H1 (cell line): ENCODE measurements at regions not wholly inside any gene's neighbourhood (a gene's known extent, or its start where the extent isn't known, plus 50 kb on each side); places are given as distances from the start of the nearest gene placed in this dataset.

Experiments used
- EGR1 ChIP-seq: IDR thresholded peaks from 2 replicates; pipeline ENCODE4 v1.6.1; 2011; ENCODE audit warnings: low read depth, low read length, borderline replicate concordance
- EP300 ChIP-seq, 2 experiments: IDR thresholded peaks; 1 replicate in 1 of 2; 2 replicates in 1 of 2; pipeline ENCODE4 v1.6.1; 2011 to 2012; ENCODE audit warnings: low read depth in 2 of 2, low read length in 2 of 2, mild to moderate bottlenecking in 2 of 2, borderline replicate concordance in 1 of 2, inconsistent platforms in 1 of 2, moderate library complexity in 1 of 2
- EZH2 ChIP-seq: fragments of 200-600 bp; sonication (generic); IDR thresholded peaks from 2 replicates; pipeline ENCODE4 v1.7.1; 2012; ENCODE audit warnings: low read depth, mild to moderate bottlenecking, moderate library complexity, low read length, inconsistent platforms; ENCODE audit not compliant: severe bottlenecking
- KDM1A ChIP-seq: fragments of 200-600, 300-600 bp; sonication (generic); IDR thresholded peaks from 2 replicates; pipeline ENCODE4 v1.7.1; 2016; ENCODE audit warnings: mild to moderate bottlenecking, low read length, borderline replicate concordance
- POLR2A ChIP-seq, 2 experiments: IDR thresholded peaks; 1 replicate in 1 of 2; 2 replicates in 1 of 2; pipeline ENCODE4 v1.6.1; 2011; ENCODE audit warnings: low read depth in 2 of 2, low read length in 2 of 2, mild to moderate bottlenecking in 2 of 2; ENCODE audit errors: control extremely low read depth in 1 of 2
- POLR2AphosphoS5 ChIP-seq: IDR thresholded peaks from 2 replicates; pipeline ENCODE4 v1.6.1; 2011; ENCODE audit warnings: low read depth, low read length
- TF ChIP-seq, protein P1 (sequence below), 3 experiments: IDR thresholded peaks; 1 replicate in 2 of 3; 2 replicates in 1 of 3; pipeline versions ENCODE4 v1.5.1 to v1.6.1; 2011; ENCODE audit warnings: low read length in 3 of 3, mild to moderate bottlenecking in 3 of 3, inconsistent platforms in 2 of 3, low read depth in 1 of 3, moderate library complexity in 1 of 3; ENCODE audit not compliant: insufficient read depth in 1 of 3; ENCODE audit errors: control extremely low read depth in 1 of 3
- TF ChIP-seq, protein P2 (sequence below): IDR thresholded peaks from 2 replicates; pipeline ENCODE4 v1.6.1; 2012; ENCODE audit warnings: inconsistent platforms
- TF ChIP-seq, protein P3 (sequence below): IDR thresholded peaks from 2 replicates; pipeline ENCODE4 v1.6.1; 2012; ENCODE audit warnings: inconsistent platforms

DNA sequence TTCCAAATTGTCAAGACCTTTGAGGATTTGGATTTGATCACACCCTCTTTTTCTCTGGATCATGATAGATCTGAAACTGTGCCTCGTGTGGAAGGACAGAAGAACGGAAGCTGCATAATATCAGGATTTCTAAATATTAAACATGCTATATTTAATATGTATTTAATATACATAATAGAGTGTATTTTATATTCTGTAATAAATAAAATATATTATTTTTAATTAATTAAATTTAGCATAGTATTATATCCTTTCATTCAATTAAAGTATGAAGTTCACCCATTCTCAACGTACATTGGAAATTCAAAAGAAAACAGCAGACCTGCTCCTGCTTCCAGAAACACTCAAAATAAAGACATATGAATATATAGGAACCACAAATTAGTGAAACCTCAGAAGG is 70.6 kb upstream of the GLIS3 start:
- TF ChIP-seq, protein P1, sequence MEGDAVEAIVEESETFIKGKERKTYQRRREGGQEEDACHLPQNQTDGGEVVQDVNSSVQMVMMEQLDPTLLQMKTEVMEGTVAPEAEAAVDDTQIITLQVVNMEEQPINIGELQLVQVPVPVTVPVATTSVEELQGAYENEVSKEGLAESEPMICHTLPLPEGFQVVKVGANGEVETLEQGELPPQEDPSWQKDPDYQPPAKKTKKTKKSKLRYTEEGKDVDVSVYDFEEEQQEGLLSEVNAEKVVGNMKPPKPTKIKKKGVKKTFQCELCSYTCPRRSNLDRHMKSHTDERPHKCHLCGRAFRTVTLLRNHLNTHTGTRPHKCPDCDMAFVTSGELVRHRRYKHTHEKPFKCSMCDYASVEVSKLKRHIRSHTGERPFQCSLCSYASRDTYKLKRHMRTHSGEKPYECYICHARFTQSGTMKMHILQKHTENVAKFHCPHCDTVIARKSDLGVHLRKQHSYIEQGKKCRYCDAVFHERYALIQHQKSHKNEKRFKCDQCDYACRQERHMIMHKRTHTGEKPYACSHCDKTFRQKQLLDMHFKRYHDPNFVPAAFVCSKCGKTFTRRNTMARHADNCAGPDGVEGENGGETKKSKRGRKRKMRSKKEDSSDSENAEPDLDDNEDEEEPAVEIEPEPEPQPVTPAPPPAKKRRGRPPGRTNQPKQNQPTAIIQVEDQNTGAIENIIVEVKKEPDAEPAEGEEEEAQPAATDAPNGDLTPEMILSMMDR (IDR thresholded peaks at IDR 0.05; ENCODE audit: control extremely low read depth in 1 of 3, insufficient read depth in 1 of 3, low read depth in 1 of 3, low read length in 3 of 3): no peak
- TF ChIP-seq POLR2A (IDR thresholded peaks at IDR 0.05; ENCODE audit: control extremely low read depth in 1 of 2, low read depth in 2 of 2, low read length in 2 of 2): no peak
- TF ChIP-seq EP300 (IDR thresholded peaks at IDR 0.05; ENCODE audit: borderline replicate concordance in 1 of 2, low read depth in 2 of 2, low read length in 2 of 2): no peak
- TF ChIP-seq POLR2AphosphoS5: no peak
- TF ChIP-seq EGR1: no peak
- TF ChIP-seq, protein P2, sequence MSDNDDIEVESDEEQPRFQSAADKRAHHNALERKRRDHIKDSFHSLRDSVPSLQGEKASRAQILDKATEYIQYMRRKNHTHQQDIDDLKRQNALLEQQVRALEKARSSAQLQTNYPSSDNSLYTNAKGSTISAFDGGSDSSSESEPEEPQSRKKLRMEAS: no peak
- no peak for TF ChIP-seq EZH2
- TF ChIP-seq, protein P3, sequence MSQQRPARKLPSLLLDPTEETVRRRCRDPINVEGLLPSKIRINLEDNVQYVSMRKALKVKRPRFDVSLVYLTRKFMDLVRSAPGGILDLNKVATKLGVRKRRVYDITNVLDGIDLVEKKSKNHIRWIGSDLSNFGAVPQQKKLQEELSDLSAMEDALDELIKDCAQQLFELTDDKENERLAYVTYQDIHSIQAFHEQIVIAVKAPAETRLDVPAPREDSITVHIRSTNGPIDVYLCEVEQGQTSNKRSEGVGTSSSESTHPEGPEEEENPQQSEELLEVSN: no peak
- no peak for TF ChIP-seq KDM1A
